Activated CD8-positive, alpha-beta T cell treated with anti-CD3 and anti-CD28 coated beads for 36 hours (primary cell): ENCODE measurements at regions not wholly inside any gene's neighbourhood (a gene's known extent, or its start where the extent isn't known, plus 50 kb on each side); places are given as distances from the start of the nearest gene placed in this dataset.

Source experiments
- ATAC-seq: fragments of 200-7000 bp; cut with Tn5 transposase; one replicate; pipeline ENCODE4 v1.10.0; 2021; ENCODE audit warnings: mild to moderate bottlenecking, moderate library complexity
- CTCF ChIA-PET: fragments of 350-600 bp; sonication (Branson Sonifier 250); formaldehyde crosslinking; loops from one replicate; lab custom pipeline; 2021; ENCODE audit warnings: antibody characterized with exemption; lab: Charles Lee
- POLR2A ChIA-PET: fragments of 350-600 bp; sonication (Branson Sonifier 250); formaldehyde crosslinking; loops from one replicate; lab custom pipeline; 2021; ENCODE audit warnings: antibody characterized with exemption; lab: Charles Lee
- DNase-seq: peaks from one replicate; pipeline ENCODE4 v3.0.0-alpha.2; 2020
- H3K27ac Mint-ChIP-seq: one replicate; pipeline ENCODE4 v1.8.0; 2021; ENCODE audit warnings: mild to moderate bottlenecking, mixed read lengths
- H3K27me3 Mint-ChIP-seq: one replicate; pipeline ENCODE4 v1.8.0; 2021; ENCODE audit warnings: mixed read lengths
- H3K36me3 Mint-ChIP-seq: one replicate; pipeline ENCODE4 v1.8.0; 2021; ENCODE audit warnings: low read depth, mixed read lengths
- H3K4me1 Mint-ChIP-seq: one replicate; pipeline ENCODE4 v1.8.0; 2021; ENCODE audit warnings: low read depth, mixed read lengths
- H3K4me3 Mint-ChIP-seq: one replicate; pipeline ENCODE4 v1.8.0; 2021; ENCODE audit warnings: mild to moderate bottlenecking, moderate library complexity, mixed read lengths
- H3K9me3 Mint-ChIP-seq: one replicate; pipeline ENCODE4 v1.8.0; 2021; ENCODE audit warnings: mixed read lengths
- CTCF ChIP-seq: fragments of 200-600 bp; IDR thresholded peaks from one replicate; pipeline ENCODE4 v1.8.0; 2022; ENCODE audit warnings: antibody characterized with exemption, mild to moderate bottlenecking
- intact Hi-C: fragments of 100-400 bp; cut with micrococcal nuclease; formaldehyde crosslinking; loops from one replicate; pipeline ENCODE4 v1.10.0; 2022

- no peak for DNase-seq
- H3K4me3 Mint-ChIP-seq = no peak overlapping the region
- intact Hi-C loops = no loop called here
- H3K9me3 Mint-ChIP-seq = no peaks in the 10 kb centered on the region
- peaks cover 6% of the 10 kb centered on the region for H3K27me3 Mint-ChIP-seq
- ATAC-seq = no peak
- ChIA-PET CTCF (no interaction called here), POLR2A (no interaction called here)
- H3K27ac Mint-ChIP-seq = no peak overlapping the region
- no peaks in the 10 kb centered on the region for H3K4me1 Mint-ChIP-seq
- H3K36me3 Mint-ChIP-seq = no peaks in the 10 kb centered on the region
- TF ChIP-seq CTCF = no peak
Measured at GRCh38 chr16:86368261-86368660, 142.1 kb upstream of the FOXF1 start.

DNA sequence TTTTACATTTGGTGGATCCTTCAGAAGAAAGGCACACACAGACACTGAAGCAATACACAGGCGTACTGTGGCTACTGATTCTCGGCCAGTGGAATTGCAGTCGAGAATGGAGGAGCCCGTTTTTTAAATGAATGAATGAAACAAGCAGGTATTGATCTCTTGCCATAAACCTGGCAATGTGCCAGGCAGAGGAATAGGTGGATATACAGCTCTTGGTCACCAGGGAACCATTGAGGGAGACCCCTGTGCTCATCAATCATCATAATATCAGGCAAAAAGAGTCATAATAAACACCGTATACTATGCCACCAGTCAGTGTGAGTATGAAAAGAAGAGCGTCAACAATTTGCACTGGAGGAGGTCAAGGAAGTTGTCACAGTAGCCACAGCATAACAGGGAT, 140.3 kb upstream of the FOXF1 start:
- no peak for TF ChIP-seq CTCF
- intact Hi-C loops = no loop called here
- no peak for DNase-seq
- H3K4me1 Mint-ChIP-seq = no peaks in the 10 kb centered on the region
- H3K9me3 Mint-ChIP-seq = no peaks in the 10 kb centered on the region
- H3K4me3 Mint-ChIP-seq = no peak overlapping the region
- ATAC-seq = no peak
- POLR2A ChIA-PET = no interaction called here
- CTCF ChIA-PET = no interaction called here
- peaks cover 6% of the 10 kb centered on the region for H3K27me3 Mint-ChIP-seq
- no peak overlapping the region for H3K27ac Mint-ChIP-seq
- H3K36me3 Mint-ChIP-seq = no peaks in the 10 kb centered on the region

- ATAC-seq = no peak
Measured at GRCh38 chr16:86371083-86371803, 139.1 kb upstream of the FOXF1 start.

DNA sequence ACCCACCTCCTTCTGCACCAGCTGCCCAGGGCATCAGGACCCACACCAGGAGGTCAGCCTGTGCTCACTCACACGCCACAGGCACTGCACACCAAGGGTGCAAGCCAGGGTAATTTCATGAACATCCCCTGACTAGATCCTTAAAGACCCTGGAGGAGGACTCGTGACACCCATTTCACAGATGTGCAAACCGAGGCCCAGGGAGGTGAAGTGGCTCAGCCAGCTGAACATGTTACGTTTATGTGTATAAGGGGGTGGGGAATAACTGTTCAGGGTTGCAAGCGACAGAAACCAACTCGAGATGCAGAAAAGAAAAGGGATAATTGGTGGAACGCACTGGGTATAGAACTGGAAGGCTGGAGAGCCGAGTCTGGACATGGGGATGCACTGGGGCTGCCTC, 138.1 kb upstream of the FOXF1 start:
- no peaks in the 10 kb centered on the region for H3K36me3 Mint-ChIP-seq
- no peaks in the 10 kb centered on the region for H3K4me1 Mint-ChIP-seq
- no peaks in the 10 kb centered on the region for H3K9me3 Mint-ChIP-seq
- no peak overlapping the region for H3K27ac Mint-ChIP-seq
- no peak overlapping the region for H3K4me3 Mint-ChIP-seq
- ATAC-seq (no peak), DNase-seq (no peak)
- POLR2A ChIA-PET = interaction anchor here (0.7 kb wide), 1 partner anchor 880 kb away, joined by 3 read pairs; no protein-coding TSS in a partner anchor
- CTCF ChIA-PET = no interaction called here
- no peak for TF ChIP-seq CTCF
- intact Hi-C loops = no loop called here
- H3K27me3 Mint-ChIP-seq = no peaks in the 10 kb centered on the region

More at GRCh38 chr16:86371083-86371803, 139.1 kb upstream of the FOXF1 start:
- Mint-ChIP-seq H3K4me1 (no peaks in the 10 kb centered on the region), H3K9me3 (no peaks in the 10 kb centered on the region), H3K27ac (no peak overlapping the region), H3K4me3 (no peak overlapping the region), H3K27me3 (peaks cover 3% of the 10 kb centered on the region), H3K36me3 (no peaks in the 10 kb centered on the region)
- intact Hi-C loops = no loop called here
- DNase-seq = no peak
- ChIA-PET POLR2A (no interaction called here), CTCF (no interaction called here)
- TF ChIP-seq CTCF = no peak

- Mint-ChIP-seq H3K4me1 (no peaks in the 10 kb centered on the region), H3K27ac (no peak overlapping the region), H3K9me3 (no peaks in the 10 kb centered on the region), H3K27me3 (no peaks in the 10 kb centered on the region), H3K36me3 (no peaks in the 10 kb centered on the region), H3K4me3 (no peak overlapping the region)
- no peak for DNase-seq
- no peak for TF ChIP-seq CTCF
- no peak for ATAC-seq
- POLR2A ChIA-PET = interaction anchor here (0.7 kb wide), 1 partner anchor 881 kb away, joined by 3 read pairs; no protein-coding TSS in a partner anchor
- CTCF ChIA-PET = no interaction called here
- intact Hi-C loops = no loop called here
Measured at GRCh38 chr16:86373276-86373901, 136.9 kb upstream of the FOXF1 start.
